Endothelial cell of hepatic sinusoid (primary cell): ENCODE measurements at regions not wholly inside any gene's neighbourhood (a gene's known extent, or its start where the extent isn't known, plus 50 kb on each side); places are given as distances from the start of the nearest gene placed in this dataset.

ENCODE experiments used
- in situ Hi-C: cut with HindIII; loops from 2 replicates; pipeline ENCODE4 v1.10.0; 2017; ENCODE audit warnings: low sequenced_read_pairs

DNA sequence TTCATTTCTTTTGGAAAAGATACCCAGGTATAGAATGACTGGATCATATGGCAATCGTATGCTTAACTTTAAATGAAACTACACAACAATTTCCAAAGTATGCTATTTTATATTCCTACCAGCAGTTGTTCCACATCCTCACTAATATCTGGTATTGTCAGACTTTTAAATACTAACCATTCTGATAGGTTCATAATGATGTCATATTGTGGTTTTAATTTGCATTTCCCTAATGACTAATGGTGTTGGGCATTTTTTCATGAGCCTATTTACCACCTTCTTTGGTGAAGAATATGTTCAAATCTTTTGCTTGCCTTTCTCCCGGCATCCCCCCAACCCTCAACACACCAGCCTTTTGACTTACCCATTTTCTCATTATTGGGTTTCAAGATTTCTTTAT lies 96.2 kb upstream of the HMGN3 start:
- in situ Hi-C loops: no loop called here

DNA sequence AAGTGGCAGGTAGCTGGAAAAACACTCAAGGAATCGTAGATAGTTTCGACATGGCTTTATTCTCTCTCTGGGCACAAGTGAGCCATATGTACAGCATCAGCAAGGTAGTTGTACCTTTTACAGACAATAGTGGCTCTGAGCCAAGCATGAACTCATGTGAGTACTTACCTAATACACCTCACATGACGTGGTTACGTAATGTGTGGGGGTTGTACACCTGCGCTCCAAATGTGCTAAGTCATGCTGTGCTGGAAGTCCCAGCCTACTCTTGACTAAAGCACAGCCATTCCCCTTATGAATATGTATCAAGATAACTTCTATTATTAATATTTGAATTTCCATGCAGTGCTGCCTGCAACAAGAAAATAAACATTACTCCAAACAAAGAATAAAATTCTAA lies 78.8 kb upstream of the HMGN3 start:
- in situ Hi-C loops: no loop called here

DNA sequence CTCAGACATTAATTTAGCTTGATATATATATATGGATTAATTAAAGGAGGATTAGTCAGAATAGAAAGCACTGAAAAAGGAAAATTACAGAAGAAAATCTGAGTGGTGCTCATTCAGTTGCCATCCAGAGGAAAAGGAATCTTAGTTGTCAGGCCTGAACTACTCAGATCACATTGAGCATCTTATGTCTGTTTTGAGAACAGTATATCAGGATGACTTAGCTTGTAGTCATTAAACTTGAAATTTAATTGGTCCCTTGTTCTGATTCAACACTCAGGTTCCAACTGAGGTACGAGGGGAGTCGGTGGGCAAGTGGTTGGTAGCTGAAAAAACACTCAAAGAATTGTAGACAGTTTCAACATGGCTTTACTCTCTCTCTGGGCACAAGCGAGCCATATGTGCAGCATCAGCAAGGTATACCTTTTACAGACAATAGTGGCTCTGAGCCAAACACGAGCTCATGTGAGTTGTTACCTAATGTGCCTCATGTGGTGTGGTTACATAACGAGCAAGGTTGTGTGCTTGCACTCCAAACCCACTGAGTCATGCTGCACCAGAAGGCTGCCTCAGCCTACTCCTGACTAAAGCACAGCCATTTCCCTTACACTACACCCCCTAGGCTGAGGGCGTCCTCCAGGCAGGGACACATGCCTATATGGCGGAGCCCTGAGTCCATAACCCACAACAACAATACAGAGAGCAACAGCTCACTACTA lies 73.0 kb upstream of the HMGN3 start:
- in situ Hi-C loops: no loop called here

DNA sequence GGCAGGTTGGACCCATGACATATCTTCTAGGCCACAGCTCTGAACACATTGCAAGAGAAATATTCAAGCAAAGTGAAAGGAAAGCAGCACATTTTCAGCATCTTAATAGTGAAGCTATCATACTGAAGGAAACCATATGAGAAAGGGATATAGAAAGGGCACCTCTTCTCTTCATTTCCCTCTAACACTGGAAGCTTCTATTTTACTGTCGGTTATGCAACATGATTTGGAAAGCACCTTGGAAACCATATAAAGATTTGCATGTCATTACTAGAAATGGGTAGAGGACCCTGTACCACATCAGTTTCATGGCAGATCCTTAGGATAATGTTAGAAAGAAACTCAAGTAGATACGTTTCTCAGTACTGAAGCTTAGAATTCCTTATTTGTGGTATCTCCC lies 70.5 kb upstream of the HMGN3 start:
- in situ Hi-C loops: no loop called here

DNA sequence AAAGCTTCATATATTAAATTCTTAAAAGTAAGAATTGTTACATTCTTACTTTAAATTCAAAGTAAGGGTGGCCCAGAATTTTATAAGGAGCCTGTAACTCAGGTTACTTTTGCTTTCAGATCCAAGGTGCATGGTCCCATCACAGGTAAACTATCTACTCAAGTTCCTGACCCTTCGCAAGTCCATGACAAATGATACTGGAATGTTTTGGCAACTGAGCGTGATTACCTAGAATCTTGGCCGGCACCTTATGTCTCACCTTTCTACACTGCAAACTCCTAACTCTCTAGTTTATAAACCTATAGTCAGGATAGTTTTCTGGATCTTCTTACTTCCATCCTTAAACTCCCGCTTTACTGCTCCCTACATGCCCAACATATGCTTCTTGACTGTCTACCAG lies 67.9 kb upstream of the HMGN3 start:
- in situ Hi-C loops: no loop called here

DNA sequence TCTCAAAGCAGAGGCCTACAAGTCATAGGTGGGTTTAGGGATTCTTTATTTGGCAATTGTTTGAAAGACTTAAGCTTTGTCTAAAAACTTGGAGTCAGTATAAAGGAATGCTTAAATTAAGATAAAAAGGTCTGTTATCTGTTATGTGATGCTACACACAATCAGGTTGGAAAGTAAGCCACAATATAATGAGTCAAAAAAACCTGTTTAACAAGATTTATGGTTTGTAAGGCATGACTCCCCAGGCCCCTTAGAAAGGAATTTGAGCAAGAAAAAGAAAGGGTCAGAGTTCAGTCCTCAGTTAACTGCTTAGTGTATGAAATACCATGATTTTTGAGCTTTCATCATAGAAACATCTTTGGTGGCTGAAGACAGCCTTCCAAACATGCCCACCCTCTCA lies 66.8 kb upstream of the HMGN3 start:
- in situ Hi-C loops: no loop called here

DNA sequence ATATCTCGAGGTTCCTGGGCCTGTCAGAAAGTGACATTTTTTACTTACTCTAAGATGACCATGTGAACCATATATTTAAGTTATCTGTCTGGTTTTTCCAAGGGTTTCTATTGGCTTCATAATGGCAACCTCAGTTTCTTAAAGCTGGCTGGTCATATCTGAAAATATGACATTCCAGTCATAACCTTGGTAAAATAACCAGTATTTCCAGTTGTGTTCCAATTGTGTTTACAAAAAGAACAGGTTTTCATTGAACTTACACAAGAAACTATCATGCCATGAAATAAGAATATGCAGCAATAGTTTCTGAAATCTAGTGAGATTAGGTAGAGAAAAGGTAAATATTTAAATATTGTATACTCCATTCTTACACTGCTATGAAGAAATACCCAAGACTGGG lies 61.7 kb upstream of the HMGN3 start:
- in situ Hi-C loops: no loop called here
